ENCODE measurements at regions not wholly inside any gene's neighbourhood (a gene's known extent, or its start where the extent isn't known, plus 50 kb on each side); places are given as distances from the start of the nearest gene placed in this dataset.

GRCh38 chr6:163974322-163974721 lies 559.8 kb downstream of the QKI start:
- no peak for TF ChIP-seq TAF1 (IDR thresholded peaks at IDR 0.05; ENCODE audit: low read depth)
- TF ChIP-seq REST (IDR thresholded peaks at IDR 0.05; ENCODE audit: low read depth): no peak
- no peak for TF ChIP-seq CREB1 (IDR thresholded peaks at IDR 0.05; ENCODE audit: low read depth)
- no peak for TF ChIP-seq EP300 (IDR thresholded peaks at IDR 0.05; ENCODE audit: borderline replicate concordance)
- TF ChIP-seq CEBPB (IDR thresholded peaks at IDR 0.05): no peak
- TF ChIP-seq FOXM1 (IDR thresholded peaks at IDR 0.05; ENCODE audit: borderline replicate concordance, low read depth): no peak
- no peak for TF ChIP-seq TEAD4 (IDR thresholded peaks at IDR 0.05)
- TF ChIP-seq NFIC (IDR thresholded peaks at IDR 0.05): no peak

GRCh38 chr6:163971841-163972838 lies 557.6 kb downstream of the QKI start:
- no peak for TF ChIP-seq MAX (IDR thresholded peaks at IDR 0.05)
- TF ChIP-seq EGR1 (IDR thresholded peaks at IDR 0.05): no peak
- no peak for TF ChIP-seq REST (IDR thresholded peaks at IDR 0.05; ENCODE audit: low read depth)
- no peak for TF ChIP-seq YY1 (IDR thresholded peaks at IDR 0.05; ENCODE audit: low read depth)
- no peak for TF ChIP-seq TCF12 (IDR thresholded peaks at IDR 0.05; ENCODE audit: low read depth)
- no peak for TF ChIP-seq CREB1 (IDR thresholded peaks at IDR 0.05; ENCODE audit: low read depth)
- no peak for TF ChIP-seq CEBPB (IDR thresholded peaks at IDR 0.05)
- TF ChIP-seq TEAD4 (IDR thresholded peaks at IDR 0.05): no peak
- TF ChIP-seq FOXM1 (IDR thresholded peaks at IDR 0.05; ENCODE audit: borderline replicate concordance, low read depth): no peak
- no peak for TF ChIP-seq RAD21 (IDR thresholded peaks at IDR 0.05; ENCODE audit: low read depth)
- no peak for TF ChIP-seq NFIC (IDR thresholded peaks at IDR 0.05)
- no peak for TF ChIP-seq ZBTB7A (IDR thresholded peaks at IDR 0.05; ENCODE audit: low read depth)
- TF ChIP-seq EP300 (IDR thresholded peaks at IDR 0.05; ENCODE audit: borderline replicate concordance): no peak

GRCh38 chr6:163970846-163971564 lies 556.5 kb downstream of the QKI start:
- TF ChIP-seq REST (IDR thresholded peaks at IDR 0.05; ENCODE audit: low read depth) (no peak), TCF12 (IDR thresholded peaks at IDR 0.05; ENCODE audit: low read depth) (no peak), NFIC (IDR thresholded peaks at IDR 0.05) (no peak), USF1 (IDR thresholded peaks at IDR 0.05) (no peak), EP300 (IDR thresholded peaks at IDR 0.05; ENCODE audit: borderline replicate concordance) (no peak), YY1 (IDR thresholded peaks at IDR 0.05; ENCODE audit: low read depth) (no peak), ZBTB7A (IDR thresholded peaks at IDR 0.05; ENCODE audit: low read depth) (no peak), RAD21 (IDR thresholded peaks at IDR 0.05; ENCODE audit: low read depth) (no peak), CEBPB (IDR thresholded peaks at IDR 0.05) (no peak), MAX (IDR thresholded peaks at IDR 0.05) (no peak)
